K562 (cell line): ENCODE measurements at regions not wholly inside any gene's neighbourhood (a gene's known extent, or its start where the extent isn't known, plus 50 kb on each side); places are given as distances from the start of the nearest gene placed in this dataset.

Source experiments
- SPI1 ChIP-seq: IDR thresholded peaks from 2 replicates; pipeline ENCODE4 v1.6.1; 2011; ENCODE audit warnings: low read depth, low read length, control low read depth, borderline replicate concordance
- UBTF ChIP-seq, 2 experiments: IDR thresholded peaks; 2 replicates each; pipeline ENCODE4 v1.6.1; 2012; ENCODE audit warnings: improper control_type of control experiment in 2 of 2, low read depth in 2 of 2, low read length in 2 of 2, borderline replicate concordance in 1 of 2
- TF ChIP-seq, protein P1 (sequence below), 2 experiments: fragments of 450-650 bp in 1 of 2; sonication (generic) in 1 of 2; formaldehyde crosslinking; conservative IDR thresholded peaks; 2 replicates each; pipeline versions ENCODE4 v1.4.0 to v1.8.1; 2020 to 2022; ENCODE audit warnings: mild to moderate bottlenecking in 1 of 2, missing genetic modification reagents in 1 of 2

DNA sequence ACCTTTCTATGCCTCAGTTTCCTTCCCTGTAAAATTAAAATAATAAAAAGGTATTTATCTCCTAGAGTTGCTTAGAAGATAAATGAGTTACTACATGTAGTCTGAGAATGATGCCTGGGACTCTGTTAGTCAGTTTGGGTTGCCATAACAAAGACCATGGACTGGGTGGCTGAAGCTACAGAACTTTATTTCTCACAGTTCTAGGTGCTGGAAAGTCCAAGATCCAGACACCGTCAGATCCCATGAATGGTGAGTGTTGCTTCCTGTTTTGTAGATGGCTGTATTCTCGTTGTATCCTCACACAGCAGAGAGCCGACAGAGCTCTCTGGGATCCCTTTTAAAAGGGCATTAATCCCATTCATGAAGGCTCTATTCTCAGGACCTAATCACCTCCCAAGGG lies 64.0 kb upstream of the LTA4H start:
- TF ChIP-seq SPI1 (no peak), UBTF (IDR thresholded peaks at IDR 0.05; ENCODE audit: borderline replicate concordance in 1 of 2, low read depth in 2 of 2, low read length in 2 of 2) (no peak)
- TF ChIP-seq, protein P1, sequence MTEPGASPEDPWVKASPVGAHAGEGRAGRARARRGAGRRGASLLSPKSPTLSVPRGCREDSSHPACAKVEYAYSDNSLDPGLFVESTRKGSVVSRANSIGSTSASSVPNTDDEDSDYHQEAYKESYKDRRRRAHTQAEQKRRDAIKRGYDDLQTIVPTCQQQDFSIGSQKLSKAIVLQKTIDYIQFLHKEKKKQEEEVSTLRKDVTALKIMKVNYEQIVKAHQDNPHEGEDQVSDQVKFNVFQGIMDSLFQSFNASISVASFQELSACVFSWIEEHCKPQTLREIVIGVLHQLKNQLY (CRISPR knock-in tag; conservative IDR thresholded peaks at IDR 0.05), result no peak
